ENCODE measurements at regions not wholly inside any gene's neighbourhood (a gene's known extent, or its start where the extent isn't known, plus 50 kb on each side); places are given as distances from the start of the nearest gene placed in this dataset.
A peak's percentile ranks its signal among the peaks of the same experiment; 100 is the strongest.

DNA sequence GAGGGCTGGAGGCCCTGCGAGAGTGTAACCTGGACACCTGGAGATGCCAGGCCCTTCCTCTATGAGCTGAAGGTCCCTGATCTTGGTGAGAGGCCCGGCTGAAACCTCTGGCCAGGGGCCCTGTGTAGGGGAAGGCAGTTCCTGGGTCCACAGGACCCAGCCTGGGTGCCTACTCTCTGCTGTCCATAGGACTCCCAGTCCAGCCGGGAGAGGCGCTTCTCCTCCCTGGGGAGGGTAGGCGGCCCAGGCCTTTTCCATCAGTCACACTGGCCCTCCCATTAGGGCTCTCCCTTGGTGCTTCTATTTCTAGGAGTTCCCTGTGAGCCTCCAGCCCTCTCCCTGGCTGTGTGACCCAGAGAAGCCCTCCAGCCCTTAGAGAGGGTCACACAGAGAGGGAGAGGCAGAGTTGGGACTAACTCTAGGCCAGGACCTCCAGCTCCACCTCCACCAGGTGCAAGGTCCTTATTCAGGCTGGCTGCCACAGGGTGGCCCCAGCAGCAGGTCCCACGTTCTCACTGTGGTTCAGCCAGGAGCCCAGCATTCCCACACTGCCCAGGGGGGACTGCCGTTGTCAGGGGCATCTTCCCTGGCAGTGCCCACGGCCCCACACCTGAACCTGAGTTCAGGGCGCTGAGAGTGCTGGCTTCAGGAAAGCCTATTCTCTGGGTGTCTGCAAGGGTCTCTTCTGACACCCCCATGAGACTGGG, 146.8 kb downstream of the SMAD6 start:
- no peak for DNase-seq (ENCODE audit: low spot score)

DNA sequence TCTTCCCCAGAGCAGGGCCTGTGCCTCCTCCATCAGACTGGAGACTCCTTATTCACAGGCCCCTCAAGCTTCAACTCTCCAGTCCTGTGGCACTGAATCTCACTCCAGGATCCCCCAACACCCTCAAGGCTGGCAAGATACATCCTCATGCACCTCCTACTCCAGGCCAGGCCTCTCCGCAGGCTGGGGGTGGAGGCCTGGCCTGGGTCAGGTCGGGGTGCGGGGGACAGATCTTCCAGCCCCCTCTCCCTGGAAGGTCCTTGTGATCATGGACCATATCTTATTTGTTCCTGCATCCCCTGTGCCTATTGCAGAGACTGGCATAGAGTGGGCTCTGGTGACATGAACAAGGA, 147.3 kb downstream of the SMAD6 start:
- DNase-seq (ENCODE audit: low spot score): no peak

DNA sequence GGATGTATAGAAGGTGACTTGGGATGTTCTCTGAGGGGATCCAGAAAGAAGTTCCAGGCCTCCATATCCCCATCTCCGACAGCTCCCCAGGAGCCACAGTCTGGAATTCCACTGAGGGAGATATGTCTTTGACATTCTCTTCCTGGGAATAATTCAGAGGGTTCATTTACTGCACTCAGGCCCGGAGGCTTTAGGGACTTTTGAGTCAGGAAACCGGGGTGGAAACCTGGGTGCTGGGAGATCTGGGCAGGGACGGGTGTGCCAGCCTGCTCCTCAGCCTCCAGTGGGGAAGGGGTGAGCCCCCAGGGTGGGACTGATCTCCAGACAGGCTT, 147.7 kb downstream of the SMAD6 start:
- no peak for DNase-seq (ENCODE audit: low spot score)

DNA sequence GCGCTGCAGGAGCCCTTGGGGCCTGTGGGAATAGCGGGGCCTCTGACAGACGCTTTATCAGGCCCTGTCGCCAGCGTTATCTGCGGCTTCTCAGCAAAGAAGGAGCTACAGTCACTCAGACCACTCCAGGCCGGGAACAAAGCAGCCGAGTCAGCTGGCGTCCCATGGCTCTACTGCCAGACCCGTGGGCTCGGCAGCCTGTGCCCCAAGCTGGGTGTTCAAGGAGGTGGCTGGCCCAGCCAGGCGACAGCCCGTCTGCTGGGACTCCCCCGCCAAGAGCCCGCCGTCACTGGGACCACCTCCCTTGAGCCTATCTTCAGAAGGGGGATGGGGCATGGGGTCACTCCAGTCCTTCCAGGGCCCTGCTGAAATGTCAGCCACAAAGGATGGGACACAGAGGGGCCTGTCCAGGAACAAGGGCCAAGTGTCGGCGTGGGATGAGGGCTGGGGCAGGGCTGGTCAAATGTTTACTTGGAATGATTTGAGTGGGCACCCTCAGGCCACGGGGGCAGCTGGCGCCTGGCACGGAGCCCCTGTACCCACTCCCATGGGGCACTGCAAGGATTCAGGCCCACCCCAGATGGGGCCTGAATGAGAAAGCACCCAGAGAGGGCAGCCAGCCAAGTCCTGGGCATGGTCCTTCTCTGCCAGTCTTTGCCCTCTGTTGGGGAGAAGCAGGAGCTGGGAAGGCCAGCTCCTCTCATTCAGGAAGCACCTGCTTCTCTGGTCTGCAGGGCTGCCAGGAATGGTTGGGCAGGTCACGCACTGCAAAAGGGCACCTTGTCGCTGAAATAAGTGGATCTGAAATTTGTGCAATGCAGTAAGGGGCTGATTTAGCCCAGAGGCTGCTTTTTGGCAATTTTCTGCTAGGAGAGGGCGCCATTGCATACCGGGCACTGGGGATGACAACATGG, 148.3 kb downstream of the SMAD6 start:
- no peak for DNase-seq (ENCODE audit: low spot score)

DNA sequence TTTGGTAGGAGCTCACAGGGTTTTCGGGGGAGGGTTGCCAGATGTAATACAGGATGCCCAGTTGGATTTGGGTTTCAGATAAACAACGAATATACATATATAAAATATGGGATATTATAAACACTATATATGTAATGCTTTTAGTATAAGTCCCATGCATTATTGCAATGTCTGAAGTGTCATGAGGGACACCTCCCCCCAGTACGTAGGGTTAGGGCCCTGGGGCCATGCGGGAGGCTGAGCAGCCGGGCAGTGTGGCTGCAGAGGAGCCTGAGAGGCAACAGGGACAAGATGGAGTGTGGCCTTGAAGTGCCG, 148.9 kb downstream of the SMAD6 start:
- DNase-seq (ENCODE audit: low spot score): no peak

DNA sequence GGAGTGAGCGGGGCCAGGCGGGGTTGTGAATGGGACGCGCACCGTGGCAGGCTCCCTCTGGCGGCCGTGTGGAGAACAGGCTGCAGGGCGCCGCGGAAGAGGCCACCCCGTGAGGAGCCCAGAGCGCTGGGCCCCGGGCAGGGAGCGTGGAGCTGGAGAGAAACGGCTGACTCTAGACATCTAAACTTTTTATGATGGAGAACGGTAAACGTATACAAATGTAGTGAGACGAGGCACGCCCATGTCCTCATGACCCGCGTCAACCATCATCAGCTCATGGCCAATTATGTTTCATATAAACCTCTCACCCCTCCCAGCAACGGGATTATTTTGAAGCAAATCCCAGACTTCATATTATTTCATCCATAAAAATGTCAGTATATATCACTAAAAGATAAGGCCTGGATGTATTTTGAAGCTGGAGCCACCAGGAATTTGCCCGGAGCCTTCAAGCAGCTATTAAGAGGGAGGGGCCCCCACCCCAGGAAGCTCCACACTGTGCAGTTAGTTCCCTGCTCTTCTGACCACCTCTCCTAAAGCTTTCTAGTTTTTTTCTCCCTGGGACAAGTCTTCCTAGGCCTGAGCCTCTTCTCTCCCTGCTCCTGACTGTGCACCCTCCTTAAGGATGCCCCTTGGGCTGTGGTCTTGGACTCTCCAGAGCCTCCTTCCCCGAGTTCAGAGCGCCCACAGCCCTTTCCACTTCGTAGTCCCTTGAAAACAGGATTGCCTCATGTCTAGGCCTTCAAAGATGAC, 149.5 kb downstream of the SMAD6 start:
- DNase-seq (ENCODE audit: low spot score): peak; percentile 74

DNA sequence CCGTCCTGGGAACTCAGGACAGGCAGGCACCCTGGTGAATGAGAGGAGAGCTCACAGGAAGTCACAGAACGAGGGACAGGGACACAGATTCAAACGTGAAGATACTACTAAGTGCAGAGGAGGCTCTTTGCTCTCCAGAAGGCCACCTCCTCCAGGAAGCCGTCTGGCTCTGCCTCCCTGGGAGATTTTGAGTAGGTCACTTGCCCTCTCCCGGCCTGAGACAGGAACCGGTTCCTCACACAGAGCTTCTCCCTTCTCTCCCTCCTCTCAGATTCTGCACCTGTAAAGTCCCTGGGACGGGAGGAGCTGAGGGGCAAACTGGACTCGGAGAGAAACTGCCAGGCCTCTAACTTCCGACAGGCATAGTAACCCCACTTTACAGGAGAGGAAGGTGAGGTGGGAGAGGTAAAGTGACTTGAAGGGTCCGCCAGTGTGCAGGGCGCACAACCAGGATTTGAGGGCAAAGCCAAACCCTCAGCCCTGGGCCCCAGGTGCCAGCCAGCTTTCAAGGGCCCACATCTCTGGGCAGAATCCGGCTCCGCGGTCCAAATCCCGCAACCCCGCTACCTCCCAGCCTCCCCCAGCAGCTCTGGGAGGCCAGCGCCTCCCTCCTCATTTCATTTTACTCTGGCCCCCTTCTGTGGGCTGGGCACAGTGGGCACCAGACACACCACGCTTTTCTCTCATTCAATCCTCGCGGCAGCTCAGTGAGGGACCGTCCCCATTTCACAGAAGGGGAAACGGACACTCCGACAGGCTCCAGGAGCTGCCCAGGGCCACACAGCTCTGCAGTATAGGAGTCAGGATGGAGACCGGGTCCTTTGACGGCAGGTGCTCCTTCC, 150.2 kb downstream of the SMAD6 start:
- DNase-seq (ENCODE audit: low spot score): no peak

DNA sequence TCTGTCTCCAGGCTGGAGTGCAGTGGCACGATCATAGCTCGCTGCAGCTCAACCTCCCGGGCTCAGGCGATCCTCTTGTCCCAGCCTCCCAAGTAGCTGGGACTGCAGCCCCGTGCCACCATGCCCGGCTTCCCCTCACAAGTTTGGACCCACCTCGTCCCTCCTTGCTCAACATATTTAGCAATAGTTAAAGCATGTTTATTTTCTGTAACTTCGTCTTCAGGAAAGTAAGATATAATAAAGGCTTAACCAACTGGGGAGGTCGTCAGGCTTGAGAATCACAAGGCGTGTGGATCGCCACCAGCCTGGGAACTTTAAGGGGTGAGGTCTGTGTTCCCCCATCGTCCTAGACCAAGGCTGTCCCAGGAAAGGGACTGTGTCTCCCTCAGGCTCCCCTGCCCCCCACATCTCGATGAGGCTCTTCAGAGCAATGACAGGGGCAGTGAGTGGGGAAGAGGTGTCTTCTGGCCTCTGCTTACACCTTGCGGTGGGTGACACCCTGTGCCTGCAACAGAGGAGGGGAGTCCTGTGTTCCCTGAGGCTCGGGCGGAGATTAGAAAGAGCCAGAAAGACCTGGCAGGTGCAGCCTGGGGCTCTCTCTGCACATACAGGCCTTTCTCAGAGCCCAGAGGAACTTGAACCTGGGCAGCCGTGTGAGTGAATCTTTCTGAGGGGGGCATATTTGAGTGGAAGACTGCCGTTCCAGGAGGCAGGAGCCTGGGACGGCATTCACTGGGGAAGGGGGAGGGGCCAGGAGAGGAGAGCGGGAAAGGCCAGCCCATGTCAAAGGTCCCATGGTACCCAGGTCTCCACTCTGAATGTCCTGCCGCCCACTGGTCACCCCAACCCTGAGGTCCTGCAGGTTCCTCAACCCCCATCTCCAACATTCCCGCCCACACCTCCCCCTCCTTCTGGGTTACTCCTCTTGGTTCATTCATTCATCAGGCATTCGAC, 152.3 kb downstream of the SMAD6 start:
- DNase-seq (ENCODE audit: low spot score): no peak

DNA sequence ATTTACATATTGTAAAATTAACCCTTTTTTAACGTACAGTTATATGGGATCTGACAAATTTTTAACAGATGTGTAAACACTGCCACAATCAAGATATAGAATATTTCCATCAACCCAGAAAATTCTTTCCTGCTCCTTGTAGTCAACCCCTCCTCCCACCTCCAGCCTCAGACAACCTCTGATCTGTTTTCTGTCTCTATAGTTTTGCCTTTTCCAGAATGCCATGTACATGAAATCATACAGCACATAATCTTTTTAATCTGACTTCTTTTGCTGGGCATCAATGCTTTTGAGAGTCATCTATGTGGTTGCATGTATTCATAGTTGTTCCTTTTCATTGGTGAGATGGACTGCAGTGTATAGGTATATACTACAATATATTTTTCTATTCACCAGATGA, 153.0 kb downstream of the SMAD6 start:
- no peak for DNase-seq (ENCODE audit: low spot score)

DNA sequence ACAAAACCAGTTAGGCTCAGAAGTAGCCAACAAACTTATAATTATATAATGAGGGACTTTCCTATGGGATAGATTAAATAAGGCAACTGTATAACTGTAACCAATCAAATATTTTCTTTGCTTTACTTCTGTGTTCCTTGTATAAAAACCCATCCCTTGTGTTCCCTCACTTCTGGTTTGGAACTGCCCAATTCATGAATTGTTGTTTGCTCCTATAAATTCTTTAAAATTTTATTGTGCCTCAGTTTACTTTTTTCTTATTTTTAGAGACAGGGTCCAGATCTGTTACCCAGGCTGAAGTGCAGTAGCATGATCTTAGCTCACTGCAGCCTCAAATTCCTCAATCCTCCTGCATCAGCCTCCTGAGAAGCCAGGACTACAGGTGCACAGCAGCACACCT, 155.7 kb downstream of the SMAD6 start:
- DNase-seq (ENCODE audit: low spot score): no peak

DNA sequence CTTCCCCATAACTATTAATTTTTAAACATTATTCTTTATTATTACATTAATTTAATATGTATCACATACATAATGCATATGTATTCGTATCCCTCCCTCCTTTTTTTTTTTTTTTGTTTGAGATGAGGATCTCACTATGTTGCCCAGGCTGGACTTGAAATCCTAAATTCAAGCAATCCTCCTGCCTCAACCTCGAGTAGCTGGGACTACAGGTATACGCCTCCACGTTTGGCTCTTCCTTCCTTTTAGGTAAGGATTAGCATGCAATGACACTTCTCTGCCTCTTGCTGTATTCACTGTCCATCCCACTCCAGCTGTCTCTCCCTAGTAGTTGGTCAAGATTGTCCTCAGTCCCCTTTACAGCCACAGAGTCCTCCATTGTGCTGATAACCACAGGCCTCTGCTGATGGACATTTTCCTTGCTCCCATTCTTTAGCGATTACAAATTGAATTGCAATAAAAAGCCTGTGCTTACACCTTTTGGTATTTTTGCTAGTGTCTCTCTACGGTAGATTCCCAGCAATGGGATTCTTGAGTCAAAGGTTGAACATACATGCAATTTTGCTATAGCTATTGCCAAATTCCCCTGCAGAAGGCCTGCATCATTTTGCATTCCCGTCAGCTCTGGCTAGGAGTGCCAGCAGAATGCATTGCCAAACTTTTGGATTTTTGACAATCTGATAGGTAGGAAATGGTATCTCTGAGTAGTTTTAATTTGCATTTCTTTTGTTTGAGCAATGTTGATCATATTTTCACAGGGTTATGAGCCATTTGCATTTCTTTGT, 156.6 kb downstream of the SMAD6 start:
- no peak for DNase-seq (ENCODE audit: low spot score)

DNA sequence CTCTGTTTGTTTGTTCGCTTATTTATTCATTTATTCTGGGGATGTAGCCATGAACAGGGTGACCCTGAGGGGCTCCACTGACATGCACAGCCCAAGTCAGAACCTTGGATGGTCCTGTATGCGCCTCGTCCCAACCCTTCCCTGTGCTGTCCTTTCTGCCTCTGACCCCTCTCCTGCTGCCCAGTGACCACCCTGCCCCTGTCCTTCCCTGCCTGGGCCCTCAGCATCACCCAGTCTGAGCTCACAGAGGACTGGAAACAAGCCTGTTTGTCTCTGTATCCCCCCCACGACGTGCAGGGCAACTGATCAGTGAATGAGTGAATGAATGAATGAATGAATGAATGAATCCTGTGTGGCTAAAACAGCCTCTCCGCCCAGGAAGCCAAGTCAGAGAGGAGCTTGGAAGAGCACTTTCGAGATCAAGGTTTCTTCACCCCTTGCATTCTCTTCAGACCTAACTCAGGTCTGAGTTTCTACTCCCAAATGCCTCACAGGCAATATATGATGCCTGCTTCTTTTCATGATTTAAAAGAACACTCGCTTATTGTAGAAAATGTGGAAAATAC, 157.7 kb downstream of the SMAD6 start:
- DNase-seq (ENCODE audit: low spot score): no peak

DNA sequence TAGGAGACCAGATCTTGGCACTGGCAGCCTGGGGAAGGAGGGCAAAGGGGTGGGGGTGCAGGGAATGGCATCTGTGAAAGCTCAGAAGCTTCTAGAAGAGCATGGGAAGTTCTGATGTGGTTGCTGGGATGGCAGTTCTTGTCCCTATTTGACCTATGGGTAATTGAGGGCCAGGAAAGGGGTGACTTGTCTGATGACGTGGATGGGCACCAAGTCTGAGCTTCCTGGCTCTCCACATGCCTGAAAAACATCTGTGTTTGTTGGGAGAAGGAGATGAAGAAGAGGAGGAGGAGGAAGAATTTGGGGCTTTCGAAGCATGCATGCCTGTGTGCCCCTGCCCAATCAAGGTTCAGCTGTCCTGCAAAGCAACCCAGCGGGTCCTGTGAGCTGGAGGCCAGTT, 158.8 kb downstream of the SMAD6 start:
- no peak for DNase-seq (ENCODE audit: low spot score)

DNA sequence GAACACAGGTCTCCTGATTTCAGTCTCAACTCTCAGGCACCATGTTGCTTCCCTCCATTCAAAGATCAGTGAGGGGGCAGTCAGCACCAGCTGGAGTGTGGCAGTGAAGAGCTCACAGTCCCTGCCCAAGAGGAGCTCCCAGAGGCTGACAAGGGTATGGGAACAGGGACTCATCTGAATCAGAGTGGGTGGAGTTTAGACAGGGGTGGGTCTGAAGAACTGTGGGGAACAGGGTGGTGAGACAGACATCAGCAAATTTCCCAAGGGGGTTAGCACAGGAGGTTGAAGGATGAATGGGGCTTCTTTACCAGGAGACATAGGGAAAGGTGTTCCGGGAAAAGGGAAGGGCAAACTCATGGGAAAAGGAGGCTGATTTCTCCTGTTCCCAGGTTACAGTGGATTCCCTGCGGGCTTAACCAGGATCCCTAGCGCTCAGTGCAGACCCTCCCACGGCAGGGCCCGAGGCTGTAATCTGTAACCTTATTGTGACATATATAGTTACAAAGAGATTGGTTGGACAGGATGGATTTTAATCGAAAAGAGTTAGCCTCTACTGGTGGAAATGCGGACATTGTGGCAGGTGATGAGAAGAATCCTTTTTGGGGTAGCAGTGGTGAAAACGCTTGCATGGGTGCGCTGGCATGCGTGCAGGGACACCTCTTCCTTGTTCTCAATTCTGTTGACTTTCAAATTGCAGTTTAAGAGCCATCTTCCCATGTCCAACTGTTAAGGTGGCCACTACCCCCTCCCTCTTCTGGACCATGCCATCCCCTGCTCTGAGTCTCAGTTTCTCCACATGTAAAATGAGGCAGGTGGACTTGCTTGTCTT, 160.3 kb downstream of the SMAD6 start:
- peak; percentile 21 for DNase-seq (ENCODE audit: low spot score)

DNA sequence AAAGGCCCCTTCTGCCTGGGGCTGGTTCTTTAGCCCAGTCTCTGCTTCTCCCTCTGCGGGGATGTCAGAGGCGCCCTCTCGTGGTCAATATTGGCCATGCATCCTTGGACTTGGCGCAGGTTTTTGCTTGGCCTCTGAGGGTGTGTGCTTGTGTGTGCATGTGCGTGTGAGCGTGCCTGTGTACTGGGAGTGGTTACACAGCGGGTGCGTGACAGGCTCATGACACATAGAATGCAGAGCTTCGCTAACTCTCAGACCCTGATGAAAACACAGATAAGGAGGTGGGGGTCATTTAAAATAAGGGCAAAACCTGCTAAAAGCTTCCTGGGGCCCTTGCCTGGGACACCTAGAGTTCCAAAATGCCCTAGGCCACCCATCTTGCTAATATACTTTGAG, 160.9 kb downstream of the SMAD6 start:
- peak; percentile 82 for DNase-seq (ENCODE audit: low spot score)

DNA sequence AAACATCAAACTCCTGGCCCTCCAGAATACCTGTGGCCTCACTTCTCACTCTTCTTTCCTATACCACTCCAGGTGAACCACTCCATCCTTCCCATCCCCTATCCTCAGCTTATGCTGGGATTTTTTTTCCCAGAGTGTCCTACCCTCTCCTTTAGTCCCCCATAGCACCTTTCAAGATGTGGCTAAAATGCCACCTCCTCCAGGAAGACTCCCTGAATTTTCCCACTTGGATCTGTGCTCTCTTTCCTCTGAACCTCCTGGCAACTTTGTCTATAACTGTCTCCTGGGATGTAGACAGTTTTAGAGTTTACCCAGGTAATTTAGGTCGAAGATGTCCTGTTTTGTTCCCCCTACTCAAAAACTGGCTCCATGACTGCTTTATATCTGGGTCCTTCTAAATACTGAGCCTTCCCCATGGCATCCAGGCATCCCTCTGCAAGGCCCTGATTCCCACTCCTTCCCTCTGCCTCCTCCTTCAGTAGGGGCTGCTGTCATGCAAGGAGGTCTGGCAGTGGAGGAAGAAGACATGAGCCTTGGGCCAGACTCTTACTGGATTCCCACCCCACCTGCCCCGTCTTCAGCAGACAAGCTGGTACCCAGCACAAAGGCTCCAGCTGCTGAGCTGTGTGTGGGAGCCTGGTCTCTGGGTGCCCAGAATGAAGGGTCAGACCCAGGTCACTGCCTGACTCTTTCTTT, 161.5 kb downstream of the SMAD6 start:
- no peak for DNase-seq (ENCODE audit: low spot score)

DNA sequence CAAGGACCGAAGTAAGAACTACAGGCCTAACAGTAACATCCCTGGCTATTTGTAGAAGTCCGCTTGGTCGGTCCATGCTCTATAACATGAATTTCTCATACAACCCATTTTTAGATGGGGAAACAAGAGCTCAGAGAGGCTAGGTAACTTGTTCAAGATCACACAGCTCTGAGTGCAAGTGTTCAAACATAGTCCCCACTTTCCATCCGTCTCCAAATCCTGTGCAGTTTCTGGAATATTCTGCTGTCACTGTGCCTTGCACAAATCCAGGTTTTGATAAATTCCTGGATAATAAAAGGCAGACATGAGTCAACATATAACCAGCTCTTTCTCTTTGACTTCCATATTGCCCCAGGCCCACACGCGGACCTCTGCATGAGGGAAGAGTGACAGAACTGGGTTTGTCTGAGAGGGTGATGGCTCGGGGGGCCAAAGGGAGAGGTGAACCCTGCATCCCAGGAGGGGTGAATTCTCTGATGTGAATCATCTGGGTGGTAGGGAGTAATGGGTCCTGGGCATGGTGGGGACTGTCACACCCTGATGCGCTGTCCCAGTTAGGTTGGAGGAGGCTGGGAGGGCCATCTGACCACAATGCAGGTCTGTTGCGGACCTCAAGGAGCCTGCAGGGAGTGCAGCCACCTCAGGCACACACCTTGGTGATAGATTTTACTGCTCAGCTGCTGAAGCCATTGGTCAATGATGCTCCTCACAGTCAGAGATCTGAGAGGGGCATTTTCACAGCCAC, 162.2 kb downstream of the SMAD6 start:
- no peak for DNase-seq (ENCODE audit: low spot score)

DNA sequence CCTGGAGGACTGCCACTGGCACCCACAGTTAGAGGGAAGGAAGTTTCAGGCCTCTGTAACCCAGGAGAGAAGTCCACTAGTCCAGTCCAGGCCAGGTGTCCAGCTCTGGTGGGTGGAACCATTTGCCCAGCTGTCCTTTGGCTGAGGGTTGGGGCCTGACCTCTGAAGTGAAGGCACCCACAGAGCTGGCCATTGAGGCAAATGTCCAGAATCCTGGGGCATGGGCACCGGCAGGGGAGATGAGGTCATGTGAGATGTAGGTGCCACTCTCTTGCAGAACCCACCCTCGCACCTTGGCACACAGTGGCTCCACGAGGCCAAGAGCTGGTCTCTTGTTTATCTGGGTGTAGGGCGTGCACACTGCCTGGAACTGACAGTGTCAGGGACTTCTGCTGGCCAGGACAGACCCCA, 162.8 kb downstream of the SMAD6 start:
- DNase-seq (ENCODE audit: low spot score): no peak

Data from SW480 (cell line).